Osteocyte (in vitro differentiated cells): ENCODE measurements at regions not wholly inside any gene's neighbourhood (a gene's known extent, or its start where the extent isn't known, plus 50 kb on each side); places are given as distances from the start of the nearest gene placed in this dataset.

Experiments used
- DNase-seq: peaks from one replicate; pipeline ENCODE4 v3.0.0; 2021; ENCODE audit warnings: mixed read lengths; ENCODE audit not compliant: unreplicated experiment; ENCODE audit errors: extremely low spot score
- H3K27ac Mint-ChIP-seq: one replicate; pipeline ENCODE4 v1.8.0; 2021; ENCODE audit warnings: mild to moderate bottlenecking, mixed read lengths; ENCODE audit not compliant: unreplicated experiment
- H3K27me3 Mint-ChIP-seq: one replicate; pipeline ENCODE4 v1.8.0; 2021; ENCODE audit warnings: mixed read lengths; ENCODE audit not compliant: unreplicated experiment
- H3K36me3 Mint-ChIP-seq: one replicate; pipeline ENCODE4 v1.8.0; 2021; ENCODE audit warnings: mixed read lengths; ENCODE audit not compliant: unreplicated experiment
- H3K4me1 Mint-ChIP-seq: one replicate; pipeline ENCODE4 v1.8.0; 2021; ENCODE audit warnings: mixed read lengths; ENCODE audit not compliant: unreplicated experiment
- H3K4me3 Mint-ChIP-seq: one replicate; pipeline ENCODE4 v1.8.0; 2021; ENCODE audit warnings: mild to moderate bottlenecking, moderate library complexity, mixed read lengths; ENCODE audit not compliant: unreplicated experiment
- H3K9me3 Mint-ChIP-seq: one replicate; pipeline ENCODE4 v1.8.0; 2021; ENCODE audit warnings: mixed read lengths; ENCODE audit not compliant: unreplicated experiment
- TF ChIP-seq, protein P1 (sequence below): fragments of 200-600 bp; sonication (generic); IDR thresholded peaks from 2 replicates; pipeline ENCODE4 v1.5.0; 2021; ENCODE audit warnings: antibody characterized with exemption, mild to moderate bottlenecking, moderate library complexity

DNA sequence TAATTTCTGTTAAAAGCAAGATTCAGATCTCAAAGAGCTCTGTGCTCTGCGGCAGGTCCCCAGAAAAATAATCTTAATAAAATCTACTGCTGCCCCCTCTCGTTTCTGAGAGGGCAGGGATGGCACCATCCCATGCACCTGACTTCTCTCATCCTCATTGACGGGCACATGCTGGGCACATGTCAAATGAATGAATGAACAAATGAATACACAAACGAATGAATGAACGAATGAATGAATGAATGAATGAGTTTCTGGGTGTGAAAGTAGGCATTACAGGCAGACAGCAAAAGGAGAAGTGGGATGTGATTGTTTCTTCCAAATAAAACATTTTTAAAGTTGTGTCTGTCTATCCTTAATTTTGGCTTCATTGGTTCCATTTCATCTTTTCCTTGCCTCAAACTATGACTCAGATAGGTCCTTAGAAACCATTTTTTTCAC, 398.1 kb upstream of the PRKCQ start:
- no peaks in the 10 kb centered on the region for H3K9me3 Mint-ChIP-seq
- no peaks in the 10 kb centered on the region for H3K36me3 Mint-ChIP-seq
- TF ChIP-seq, protein P1, sequence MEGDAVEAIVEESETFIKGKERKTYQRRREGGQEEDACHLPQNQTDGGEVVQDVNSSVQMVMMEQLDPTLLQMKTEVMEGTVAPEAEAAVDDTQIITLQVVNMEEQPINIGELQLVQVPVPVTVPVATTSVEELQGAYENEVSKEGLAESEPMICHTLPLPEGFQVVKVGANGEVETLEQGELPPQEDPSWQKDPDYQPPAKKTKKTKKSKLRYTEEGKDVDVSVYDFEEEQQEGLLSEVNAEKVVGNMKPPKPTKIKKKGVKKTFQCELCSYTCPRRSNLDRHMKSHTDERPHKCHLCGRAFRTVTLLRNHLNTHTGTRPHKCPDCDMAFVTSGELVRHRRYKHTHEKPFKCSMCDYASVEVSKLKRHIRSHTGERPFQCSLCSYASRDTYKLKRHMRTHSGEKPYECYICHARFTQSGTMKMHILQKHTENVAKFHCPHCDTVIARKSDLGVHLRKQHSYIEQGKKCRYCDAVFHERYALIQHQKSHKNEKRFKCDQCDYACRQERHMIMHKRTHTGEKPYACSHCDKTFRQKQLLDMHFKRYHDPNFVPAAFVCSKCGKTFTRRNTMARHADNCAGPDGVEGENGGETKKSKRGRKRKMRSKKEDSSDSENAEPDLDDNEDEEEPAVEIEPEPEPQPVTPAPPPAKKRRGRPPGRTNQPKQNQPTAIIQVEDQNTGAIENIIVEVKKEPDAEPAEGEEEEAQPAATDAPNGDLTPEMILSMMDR, result no peak
- no peaks in the 10 kb centered on the region for H3K4me1 Mint-ChIP-seq
- no peak overlapping the region for H3K27ac Mint-ChIP-seq
- no peak overlapping the region for H3K4me3 Mint-ChIP-seq
- H3K27me3 Mint-ChIP-seq, result peaks cover 32% of the 10 kb centered on the region
- no peak for DNase-seq

DNA sequence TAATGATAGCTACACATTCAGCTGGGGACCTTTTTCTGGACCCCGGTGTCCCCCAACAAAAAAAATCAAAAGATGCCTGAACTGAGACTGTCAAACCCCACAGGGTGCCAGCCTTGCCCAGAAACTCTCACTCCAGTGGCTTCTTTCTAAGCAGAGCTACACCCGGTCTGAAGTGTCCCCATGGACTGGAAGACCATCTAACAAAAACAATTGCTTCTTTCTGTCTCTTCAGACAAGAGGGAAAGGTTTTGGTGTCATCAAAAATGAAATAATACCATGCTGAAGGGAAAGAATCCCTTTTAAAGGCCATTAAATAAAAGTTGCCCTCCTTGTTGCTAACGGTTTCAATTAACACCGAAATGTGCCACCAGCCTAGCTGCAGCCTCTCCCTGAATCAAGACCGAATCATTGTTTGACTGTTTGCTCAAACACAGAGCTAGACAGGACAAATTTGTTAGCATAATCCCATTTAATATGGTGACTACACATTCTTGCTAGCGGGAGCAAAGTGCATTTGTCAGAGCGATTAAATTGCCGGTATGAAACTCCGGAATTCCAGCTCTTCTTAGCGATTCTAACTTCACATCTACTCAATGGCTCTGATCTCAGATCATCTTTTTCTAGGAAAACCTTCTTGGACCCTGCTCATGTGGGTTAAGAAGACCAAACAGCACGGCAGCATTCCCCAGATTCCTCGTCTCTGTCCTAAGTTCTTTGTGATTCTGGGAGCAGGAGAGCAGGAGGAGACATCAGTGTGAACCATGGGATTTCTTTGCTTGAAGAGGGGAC, 397.5 kb upstream of the PRKCQ start:
- H3K27me3 Mint-ChIP-seq, result peaks cover 30% of the 10 kb centered on the region
- H3K36me3 Mint-ChIP-seq, result no peaks in the 10 kb centered on the region
- H3K9me3 Mint-ChIP-seq, result no peaks in the 10 kb centered on the region
- no peak overlapping the region for H3K4me3 Mint-ChIP-seq
- no peaks in the 10 kb centered on the region for H3K4me1 Mint-ChIP-seq
- TF ChIP-seq, protein P1, result no peak
- no peak overlapping the region for H3K27ac Mint-ChIP-seq
- no peak for DNase-seq

DNA sequence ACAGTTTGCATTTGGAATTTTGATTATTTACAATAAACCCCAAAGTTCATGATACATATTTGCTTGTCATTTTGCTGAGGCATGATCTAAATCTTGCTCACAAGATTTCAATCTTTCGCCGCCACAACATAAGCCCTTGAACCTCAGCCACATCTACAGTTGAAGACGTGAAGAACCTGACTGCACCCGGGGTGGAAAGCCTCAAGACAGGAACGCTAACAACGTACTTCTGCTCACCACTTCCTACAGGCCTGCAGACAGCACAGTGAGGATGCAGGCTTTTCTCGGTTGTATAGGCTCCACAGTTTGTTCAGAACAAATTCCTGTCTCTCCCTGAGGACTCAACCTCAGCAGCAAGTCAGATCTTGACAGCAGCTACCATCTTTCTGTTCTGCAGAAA, 393.8 kb upstream of the PRKCQ start:
- H3K4me1 Mint-ChIP-seq, result no peaks in the 10 kb centered on the region
- H3K36me3 Mint-ChIP-seq, result no peaks in the 10 kb centered on the region
- no peak overlapping the region for H3K4me3 Mint-ChIP-seq
- H3K27me3 Mint-ChIP-seq, result peaks cover 21% of the 10 kb centered on the region
- no peak for DNase-seq
- no peaks in the 10 kb centered on the region for H3K9me3 Mint-ChIP-seq
- TF ChIP-seq, protein P1, result no peak
- H3K27ac Mint-ChIP-seq, result no peak overlapping the region

DNA sequence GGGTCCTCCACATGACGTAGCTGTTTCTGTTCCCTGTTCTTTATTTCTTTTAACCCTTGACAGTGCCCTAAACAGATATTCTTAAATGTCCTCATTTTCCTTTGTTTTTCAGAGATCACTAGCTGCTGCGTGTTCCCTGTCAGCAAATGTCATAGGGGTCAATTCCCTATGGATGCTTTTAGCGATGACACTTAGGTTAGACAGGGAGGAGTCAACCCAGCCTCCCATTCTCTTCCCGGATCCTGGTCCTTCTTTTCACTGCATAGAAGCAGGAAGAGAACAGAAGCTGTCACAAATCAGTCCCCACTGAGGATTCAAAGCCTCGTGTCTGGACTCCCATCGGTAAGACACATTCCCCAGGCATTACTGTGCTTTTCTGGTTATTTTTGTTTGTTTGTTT, 392.1 kb upstream of the PRKCQ start:
- TF ChIP-seq, protein P1, result no peak
- Mint-ChIP-seq H3K36me3 (no peaks in the 10 kb centered on the region), H3K4me3 (no peak overlapping the region), H3K27me3 (peaks cover 18% of the 10 kb centered on the region), H3K4me1 (no peaks in the 10 kb centered on the region), H3K9me3 (no peaks in the 10 kb centered on the region), H3K27ac (no peak overlapping the region)
- no peak for DNase-seq

DNA sequence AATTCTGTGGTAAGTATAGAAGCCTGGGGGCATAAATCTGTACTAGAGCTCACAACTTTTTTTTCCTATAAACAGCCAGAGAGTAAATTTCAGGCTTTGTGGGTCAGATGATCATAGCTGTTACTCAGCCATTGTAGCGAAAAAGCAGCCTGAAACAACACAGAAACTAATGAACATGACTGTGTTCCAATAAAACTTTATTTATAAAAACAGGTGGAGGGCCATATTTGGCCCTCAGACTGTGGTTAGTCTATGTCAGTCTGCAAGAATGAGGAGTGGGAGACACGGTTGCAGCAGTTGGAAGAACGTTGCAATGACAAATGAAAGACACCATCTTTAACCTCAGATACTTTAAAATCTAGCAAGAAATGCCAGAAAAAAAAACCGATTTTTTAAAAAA, 389.6 kb upstream of the PRKCQ start:
- DNase-seq, result no peak
- Mint-ChIP-seq H3K4me1 (no peaks in the 10 kb centered on the region), H3K9me3 (no peaks in the 10 kb centered on the region), H3K36me3 (no peaks in the 10 kb centered on the region), H3K27me3 (peaks cover 26% of the 10 kb centered on the region), H3K4me3 (no peak overlapping the region), H3K27ac (no peak overlapping the region)
- TF ChIP-seq, protein P1, result no peak
